Hepatocyte (in vitro differentiated cells): ENCODE measurements at regions not wholly inside any gene's neighbourhood (a gene's known extent, or its start where the extent isn't known, plus 50 kb on each side); places are given as distances from the start of the nearest gene placed in this dataset.
"Not testable (repeated sequence)": the region's sequence is repeated elsewhere in the genome, so short reads cannot be mapped to it uniquely, and the experiment has no call there.

Experiments used
- DNase-seq: peaks from one replicate; pipeline ENCODE4 v3.0.0-alpha.2; 2016; ENCODE audit warnings: low spot score
- H2AFZ ChIP-seq: fragments of 200-600 bp; sonication (generic); 2 replicates; pipeline ENCODE4 v1.6.0; 2016; ENCODE audit warnings: antibody characterized with exemption, mild to moderate bottlenecking
- H3K27ac ChIP-seq: fragments of 200-600 bp; sonication (generic); 2 replicates; pipeline ENCODE4 v1.5.1; 2016; ENCODE audit warnings: mild to moderate bottlenecking
- H3K27me3 ChIP-seq: fragments of 200-600 bp; sonication (generic); 2 replicates; pipeline ENCODE4 v1.6.1; 2016
- H3K36me3 ChIP-seq: fragments of 200-600 bp; sonication (generic); replicated peaks from 2 replicates; pipeline ENCODE4 v1.5.1; 2016; ENCODE audit warnings: low read depth; ENCODE audit not compliant: insufficient read depth
- H3K4me1 ChIP-seq: fragments of 200-600 bp; sonication (generic); 2 replicates; pipeline ENCODE4 v1.5.1; 2016; ENCODE audit warnings: mild to moderate bottlenecking, moderate library complexity; ENCODE audit not compliant: insufficient read depth
- H3K4me2 ChIP-seq: fragments of 200-600 bp; sonication (generic); 2 replicates; pipeline ENCODE4 v1.6.0; 2016
- H3K4me3 ChIP-seq: fragments of 200-600 bp; sonication (generic); 2 replicates; pipeline ENCODE4 v1.5.1; 2016; ENCODE audit warnings: mild to moderate bottlenecking
- H3K79me2 ChIP-seq: fragments of 200-600 bp; sonication (generic); 2 replicates; pipeline ENCODE4 v1.6.0; 2017; ENCODE audit warnings: mild to moderate bottlenecking
- H3K9me2 ChIP-seq: fragments of 200-600 bp; sonication (generic); replicated peaks from 2 replicates; pipeline ENCODE4 v1.6.0; 2017; ENCODE audit warnings: mild to moderate bottlenecking; ENCODE audit not compliant: insufficient read depth
- H3K9me3 ChIP-seq: fragments of 200-600 bp; sonication (generic); 2 replicates; pipeline ENCODE4 v1.5.1; 2016; ENCODE audit warnings: low read depth, mild to moderate bottlenecking
- H4K20me1 ChIP-seq: fragments of 200-600 bp; sonication (generic); 2 replicates; pipeline ENCODE4 v1.6.0; 2016; ENCODE audit warnings: mild to moderate bottlenecking; ENCODE audit not compliant: insufficient read depth, poor library complexity, severe bottlenecking
- CTCF ChIP-seq: fragments of 200-600 bp; sonication (generic); IDR thresholded peaks from 2 replicates; pipeline ENCODE4 v1.5.1; 2016; ENCODE audit warnings: antibody characterized with exemption, mild to moderate bottlenecking; ENCODE audit not compliant: poor library complexity
- EZH2 ChIP-seq: fragments of 200-600 bp; sonication (generic); IDR thresholded peaks from 2 replicates; pipeline ENCODE4 v1.6.1; 2016; ENCODE audit warnings: antibody characterized with exemption, mild to moderate bottlenecking, borderline replicate concordance
- EZH2phosphoT487 ChIP-seq: fragments of 200-600 bp; sonication (generic); IDR thresholded peaks from one replicate; pipeline ENCODE4 v1.6.1; 2018; ENCODE audit warnings: antibody characterized with exemption, mild to moderate bottlenecking, low read depth, moderate library complexity; ENCODE audit not compliant: unreplicated experiment, severe bottlenecking
- WGBS: methylation state at CpG from one replicate; pipeline ENCODE4 v1.1.6; 2016; ENCODE audit warnings: low lambda C conversion rate; ENCODE audit errors: missing lambda C conversion rate; 5-methylcytosine and 5-hydroxymethylcytosine counted together

GRCh38 chr12:14075797-14076393, 94.5 kb upstream of the GRIN2B start:
- Histone ChIP-seq H3K79me2 (no peaks in the 10 kb centered on the region), H3K4me2 (no peak overlapping the region), H3K9me3 (no peaks in the 10 kb centered on the region), H3K36me3 (no peaks in the 10 kb centered on the region), H3K4me1 (peaks cover 5% of the 10 kb centered on the region), H3K4me3 (no peak overlapping the region), H4K20me1 (no peaks in the 10 kb centered on the region), H3K27me3 (no peaks in the 10 kb centered on the region), H3K27ac (no peak overlapping the region), H2AFZ (no peak overlapping the region), H3K9me2 (no peaks in the 10 kb centered on the region)
- DNase-seq: no peak
- 66% methylated on average over 2 of the region's 2 CpGs for WGBS
- no peak for TF ChIP-seq CTCF
- no peak for TF ChIP-seq EZH2
- TF ChIP-seq EZH2phosphoT487: no peak

- H3K4me3 ChIP-seq: no peak overlapping the region
- peaks cover 5% of the 10 kb centered on the region for H3K4me1 ChIP-seq
- H2AFZ ChIP-seq: no peak overlapping the region
- H3K9me3 ChIP-seq: no peaks in the 10 kb centered on the region
- DNase-seq: no peak
- 92% methylated on average over 1 of the region's 1 CpG for WGBS
- TF ChIP-seq CTCF (no peak), EZH2phosphoT487 (no peak), EZH2 (no peak)
- H3K27ac ChIP-seq: no peak overlapping the region
- H3K79me2 ChIP-seq: no peaks in the 10 kb centered on the region
- H3K36me3 ChIP-seq: no peaks in the 10 kb centered on the region
- no peaks in the 10 kb centered on the region for H3K27me3 ChIP-seq
- H3K9me2 ChIP-seq: no peaks in the 10 kb centered on the region
- H3K4me2 ChIP-seq: no peak overlapping the region
- H4K20me1 ChIP-seq: no peaks in the 10 kb centered on the region
Measured at GRCh38 chr12:14076538-14076937, 95.1 kb upstream of the GRIN2B start.

GRCh38 chr12:14086838-14087237, 105.4 kb upstream of the GRIN2B start:
- Histone ChIP-seq H3K27ac (no peak overlapping the region), H3K27me3 (no peaks in the 10 kb centered on the region), H3K4me1 (no peaks in the 10 kb centered on the region), H3K36me3 (no peaks in the 10 kb centered on the region), H3K4me2 (no peak overlapping the region), H4K20me1 (no peaks in the 10 kb centered on the region), H3K4me3 (no peak overlapping the region), H2AFZ (no peak overlapping the region), H3K9me2 (no peaks in the 10 kb centered on the region), H3K9me3 (no peaks in the 10 kb centered on the region), H3K79me2 (no peaks in the 10 kb centered on the region)
- no peak for TF ChIP-seq EZH2
- TF ChIP-seq CTCF: no peak
- TF ChIP-seq EZH2phosphoT487: no peak
- DNase-seq: no peak

- 86% methylated on average over 3 of the region's 3 CpGs for WGBS
Measured at GRCh38 chr12:14099994-14100393, 118.6 kb upstream of the GRIN2B start.

DNA sequence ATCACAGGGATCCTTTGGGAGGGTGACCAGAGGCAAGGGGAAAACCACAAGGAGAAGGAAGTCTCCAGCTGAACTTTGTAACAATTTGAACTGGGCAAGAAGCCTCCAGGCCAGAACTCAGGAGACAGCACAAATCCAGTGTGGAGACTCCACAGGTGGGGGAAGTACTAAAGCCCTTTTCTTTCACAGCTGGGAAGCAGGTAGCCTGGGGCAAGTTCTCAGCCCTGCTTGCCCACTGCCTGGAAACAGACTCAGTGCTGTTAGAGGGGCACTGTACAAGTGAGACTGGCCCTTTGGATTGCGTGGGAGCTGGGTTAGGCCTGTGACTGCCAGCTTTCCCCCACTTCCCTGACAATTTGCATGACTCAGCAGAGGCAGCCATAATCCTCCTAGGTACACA, 120.2 kb upstream of the GRIN2B start:
- H3K9me2 ChIP-seq, H3K27me3 ChIP-seq, H3K9me3 ChIP-seq, H4K20me1 ChIP-seq, H3K27ac ChIP-seq, H3K4me1 ChIP-seq, H3K79me2 ChIP-seq, H3K4me3 ChIP-seq, H3K4me2 ChIP-seq, H2AFZ ChIP-seq, DNase-seq, H3K36me3 ChIP-seq: not testable (repeated sequence)
- 92% methylated on average over 1 of the region's 1 CpG for WGBS

More at GRCh38 chr12:14099994-14100393, 118.6 kb upstream of the GRIN2B start:
- Histone ChIP-seq H3K9me3 (no peaks in the 10 kb centered on the region), H4K20me1 (no peaks in the 10 kb centered on the region), H2AFZ (no peak overlapping the region), H3K4me2 (no peak overlapping the region), H3K36me3 (no peaks in the 10 kb centered on the region), H3K9me2 (no peaks in the 10 kb centered on the region), H3K27me3 (no peaks in the 10 kb centered on the region), H3K27ac (no peak overlapping the region), H3K79me2 (no peaks in the 10 kb centered on the region), H3K4me3 (no peak overlapping the region), H3K4me1 (no peaks in the 10 kb centered on the region)
- no peak for DNase-seq
- no peak for TF ChIP-seq CTCF
- no peak for TF ChIP-seq EZH2phosphoT487
- TF ChIP-seq EZH2: no peak
